HL-60 (cell line): ENCODE measurements at regions not wholly inside any gene's neighbourhood (a gene's known extent, or its start where the extent isn't known, plus 50 kb on each side); places are given as distances from the start of the nearest gene placed in this dataset.

Experiments
- CTCF ChIP-seq: IDR thresholded peaks from one replicate; pipeline ENCODE4 v1.5.1; 2011; ENCODE audit warnings: low read length, control low read depth, inconsistent platforms; ENCODE audit not compliant: insufficient read depth
- GABPA ChIP-seq: IDR thresholded peaks from 2 replicates; pipeline ENCODE4 v1.6.1; 2012; ENCODE audit warnings: low read depth
- POLR2AphosphoS5 ChIP-seq: IDR thresholded peaks from 2 replicates; pipeline ENCODE4 v1.6.1; 2012; ENCODE audit warnings: low read depth
- TF ChIP-seq, protein P1 (sequence below): IDR thresholded peaks from 2 replicates; pipeline ENCODE4 v1.6.1; 2012; ENCODE audit warnings: low read depth; ENCODE audit not compliant: insufficient replicate concordance

GRCh38 chr7:53743697-53744402 lies 708.4 kb downstream of the POM121L12 start:
- TF ChIP-seq, protein P1, sequence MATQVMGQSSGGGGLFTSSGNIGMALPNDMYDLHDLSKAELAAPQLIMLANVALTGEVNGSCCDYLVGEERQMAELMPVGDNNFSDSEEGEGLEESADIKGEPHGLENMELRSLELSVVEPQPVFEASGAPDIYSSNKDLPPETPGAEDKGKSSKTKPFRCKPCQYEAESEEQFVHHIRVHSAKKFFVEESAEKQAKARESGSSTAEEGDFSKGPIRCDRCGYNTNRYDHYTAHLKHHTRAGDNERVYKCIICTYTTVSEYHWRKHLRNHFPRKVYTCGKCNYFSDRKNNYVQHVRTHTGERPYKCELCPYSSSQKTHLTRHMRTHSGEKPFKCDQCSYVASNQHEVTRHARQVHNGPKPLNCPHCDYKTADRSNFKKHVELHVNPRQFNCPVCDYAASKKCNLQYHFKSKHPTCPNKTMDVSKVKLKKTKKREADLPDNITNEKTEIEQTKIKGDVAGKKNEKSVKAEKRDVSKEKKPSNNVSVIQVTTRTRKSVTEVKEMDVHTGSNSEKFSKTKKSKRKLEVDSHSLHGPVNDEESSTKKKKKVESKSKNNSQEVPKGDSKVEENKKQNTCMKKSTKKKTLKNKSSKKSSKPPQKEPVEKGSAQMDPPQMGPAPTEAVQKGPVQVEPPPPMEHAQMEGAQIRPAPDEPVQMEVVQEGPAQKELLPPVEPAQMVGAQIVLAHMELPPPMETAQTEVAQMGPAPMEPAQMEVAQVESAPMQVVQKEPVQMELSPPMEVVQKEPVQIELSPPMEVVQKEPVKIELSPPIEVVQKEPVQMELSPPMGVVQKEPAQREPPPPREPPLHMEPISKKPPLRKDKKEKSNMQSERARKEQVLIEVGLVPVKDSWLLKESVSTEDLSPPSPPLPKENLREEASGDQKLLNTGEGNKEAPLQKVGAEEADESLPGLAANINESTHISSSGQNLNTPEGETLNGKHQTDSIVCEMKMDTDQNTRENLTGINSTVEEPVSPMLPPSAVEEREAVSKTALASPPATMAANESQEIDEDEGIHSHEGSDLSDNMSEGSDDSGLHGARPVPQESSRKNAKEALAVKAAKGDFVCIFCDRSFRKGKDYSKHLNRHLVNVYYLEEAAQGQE: no peak
- TF ChIP-seq CTCF (no peak), POLR2AphosphoS5 (no peak), GABPA (no peak)
